IMR-90 (cell line): ENCODE measurements at regions not wholly inside any gene's neighbourhood (a gene's known extent, or its start where the extent isn't known, plus 50 kb on each side); places are given as distances from the start of the nearest gene placed in this dataset.

Experiments
- ATAC-seq: fragments of 200-7000 bp; cut with Tn5 transposase; 2 replicates; pipeline ENCODE4 v1.9.1; 2020; ENCODE audit warnings: low read depth, mild to moderate bottlenecking, moderate library complexity
- BruUV-seq: library from RNA; stranded (reverse); fragments of 400-500 nt; replicated peaks from 2 replicates; lab custom pipeline; 2021; lab: Mats Ljungman, UMichigan
- CTCF ChIA-PET: fragments of 300-600 bp; formaldehyde crosslinking; extraction: SDS; loops from one replicate; lab custom pipeline; 2021; ENCODE audit warnings: antibody characterized with exemption; lab: Yijun Ruan, JAX
- POLR2A ChIA-PET: fragments of 300-600 bp; sonication (Branson Sonifier 250); formaldehyde crosslinking; loops from one replicate; lab custom pipeline; 2022; ENCODE audit warnings: antibody characterized with exemption; ENCODE audit not compliant: unreplicated experiment; lab: Charles Lee
- DNase-seq: peaks from one replicate; pipeline ENCODE4 v3.0.0; 2013
- H2AFZ ChIP-seq: replicated peaks from 2 replicates; pipeline ENCODE3; 2013; ENCODE audit warnings: low read length, mild to moderate bottlenecking; ENCODE audit not compliant: poor library complexity
- H2AK5ac ChIP-seq: 2 replicates; pipeline ENCODE4 v1.6.1; 2013; ENCODE audit warnings: low read depth, low read length, inconsistent platforms
- H2AK9ac ChIP-seq: replicated peaks from 2 replicates; pipeline ENCODE3; 2013; ENCODE audit warnings: mild to moderate bottlenecking, low read depth, low read length, moderate library complexity; ENCODE audit not compliant: poor library complexity
- H2BK120ac ChIP-seq: 2 replicates; pipeline ENCODE4 v1.6.1; 2013; ENCODE audit warnings: low read depth, low read length, inconsistent platforms
- H2BK15ac ChIP-seq: 3 replicates; pipeline ENCODE4 v1.6.1; 2013; ENCODE audit warnings: low read depth, low read length, inconsistent platforms
- H2BK20ac ChIP-seq: 2 replicates; pipeline ENCODE4 v1.6.1; 2013; ENCODE audit warnings: low read depth, mild to moderate bottlenecking, inconsistent platforms, low read length, moderate library complexity
- H2BK5ac ChIP-seq: 2 replicates; pipeline ENCODE4 v1.6.1; 2013; ENCODE audit warnings: mild to moderate bottlenecking, low read depth, low read length, inconsistent platforms; ENCODE audit not compliant: poor library complexity, severe bottlenecking
- H3K14ac ChIP-seq: replicated peaks from 2 replicates; pipeline ENCODE4 v1.6.1; 2013; ENCODE audit warnings: low read depth, low read length, inconsistent platforms
- H3K18ac ChIP-seq: 2 replicates; pipeline ENCODE4 v1.6.1; 2013; ENCODE audit warnings: low read depth, low read length, control low read depth
- H3K23ac ChIP-seq: 2 replicates; pipeline ENCODE4 v1.6.1; 2013; ENCODE audit warnings: low read depth, low read length, inconsistent platforms
- H3K27ac ChIP-seq: 2 replicates; pipeline ENCODE4 v1.5.1; 2013; ENCODE audit warnings: mild to moderate bottlenecking, control low read depth, low read length; ENCODE audit not compliant: insufficient read depth
- H3K27me3 ChIP-seq: 2 replicates; pipeline ENCODE4 v1.6.1; 2013; ENCODE audit warnings: low read length; ENCODE audit not compliant: control insufficient read depth, insufficient read depth
- H3K36me3 ChIP-seq: 2 replicates; pipeline ENCODE4 v1.6.1; 2013; ENCODE audit warnings: low read length, mixed read lengths; ENCODE audit not compliant: control insufficient read depth, insufficient read depth
- H3K4ac ChIP-seq: 2 replicates; pipeline ENCODE4 v1.6.1; 2013; ENCODE audit warnings: low read depth, low read length, inconsistent platforms
- H3K4me1 ChIP-seq: 2 replicates; pipeline ENCODE4 v1.6.1; 2013; ENCODE audit warnings: low read length, mixed read lengths; ENCODE audit not compliant: control insufficient read depth, insufficient read depth
- H3K4me2 ChIP-seq: 2 replicates; pipeline ENCODE4 v1.6.1; 2013; ENCODE audit warnings: low read depth, mild to moderate bottlenecking, control low read depth, low read length, moderate library complexity
- H3K4me3 ChIP-seq: 2 replicates; pipeline ENCODE4 v1.5.1; 2013; ENCODE audit warnings: low read depth, mild to moderate bottlenecking, control low read depth, low read length, moderate library complexity; ENCODE audit not compliant: insufficient read depth
- H3K56ac ChIP-seq: 2 replicates; pipeline ENCODE4 v1.6.1; 2013; ENCODE audit warnings: low read length, inconsistent platforms; ENCODE audit not compliant: insufficient read depth; ENCODE audit errors: extremely low read depth
- H3K79me1 ChIP-seq, 2 experiments: 2 replicates each; pipeline ENCODE4 v1.6.1; 2013; ENCODE audit warnings: low read length in 2 of 2, inconsistent platforms in 1 of 2, low read depth in 1 of 2
- H3K9ac ChIP-seq: 2 replicates; pipeline ENCODE4 v1.6.1; 2013; ENCODE audit warnings: low read depth, low read length, control low read depth
- H3K9me1 ChIP-seq: 2 replicates; pipeline ENCODE4 v1.6.1; 2013; ENCODE audit warnings: low read length, inconsistent platforms; ENCODE audit not compliant: insufficient read depth
- H3K9me3 ChIP-seq: 2 replicates; pipeline ENCODE4 v1.6.1; 2013; ENCODE audit warnings: low read length; ENCODE audit not compliant: control insufficient read depth, insufficient read depth
- H4K20me1 ChIP-seq: 2 replicates; pipeline ENCODE4 v1.6.1; 2013; ENCODE audit warnings: low read length, inconsistent platforms; ENCODE audit not compliant: insufficient read depth
- H4K5ac ChIP-seq: 2 replicates; pipeline ENCODE4 v1.6.1; 2013; ENCODE audit warnings: mild to moderate bottlenecking, low read depth, low read length, control low read depth
- H4K8ac ChIP-seq, 2 experiments: 2 replicates each; pipeline ENCODE4 v1.6.1; 2013; ENCODE audit warnings: low read depth in 2 of 2, low read length in 2 of 2, control low read depth in 1 of 2, inconsistent platforms in 1 of 2
- H4K91ac ChIP-seq: 2 replicates; pipeline ENCODE4 v1.6.1; 2013; ENCODE audit warnings: low read depth, low read length, inconsistent platforms; ENCODE audit not compliant: insufficient read depth
- BHLHE40 ChIP-seq: fragments of 150-350 bp; IDR thresholded peaks from 2 replicates; pipeline ENCODE4 v1.6.1; 2016; ENCODE audit warnings: mild to moderate bottlenecking, low read depth, low read length
- CEBPB ChIP-seq: IDR thresholded peaks from 2 replicates; pipeline ENCODE4 v1.6.1; 2012; ENCODE audit warnings: low read depth, low read length, improper control_type of control experiment
- CTCF ChIP-seq: conservative IDR thresholded peaks from 2 replicates; pipeline ENCODE4 v1.5.1; 2012; ENCODE audit warnings: mild to moderate bottlenecking, low read depth, low read length, improper control_type of control experiment
- MAFK ChIP-seq: IDR thresholded peaks from 2 replicates; pipeline ENCODE4 v1.6.1; 2012; ENCODE audit warnings: low read depth, low read length, improper control_type of control experiment
- MAZ ChIP-seq: IDR thresholded peaks from 2 replicates; pipeline ENCODE4 v1.6.1; 2012; ENCODE audit warnings: low read depth, mild to moderate bottlenecking, low read length, improper control_type of control experiment, moderate library complexity, borderline replicate concordance
- POLR2A ChIP-seq: IDR thresholded peaks from 2 replicates; pipeline ENCODE4 v1.6.1; 2012; ENCODE audit warnings: mild to moderate bottlenecking, low read depth, low read length
- RAD21 ChIP-seq: IDR thresholded peaks from 2 replicates; pipeline ENCODE4 v1.6.1; 2012; ENCODE audit warnings: low read length, improper control_type of control experiment
- RCOR1 ChIP-seq: IDR thresholded peaks from 2 replicates; pipeline ENCODE4 v1.6.1; 2012; ENCODE audit warnings: mild to moderate bottlenecking, low read length, improper control_type of control experiment; ENCODE audit not compliant: insufficient replicate concordance
- RFX5 ChIP-seq: IDR thresholded peaks from 2 replicates; pipeline ENCODE4 v1.8.0; 2012; ENCODE audit warnings: low read depth, mild to moderate bottlenecking, low read length, moderate library complexity
- WGBS, 2 experiments: methylation state at CpG; one replicate each; pipeline versions ENCODE4 v1.1.5 to v1.1.7; 2013; ENCODE audit warnings: missing lambda C conversion rate in 2 of 2; ENCODE audit not compliant: insufficient read length in 1 of 2; ENCODE audit errors: extremely low coverage in 2 of 2; 5-methylcytosine and 5-hydroxymethylcytosine counted together
- dilution Hi-C: fragments of 300-500 bp; cut with HindIII; formaldehyde crosslinking; loops from one replicate; pipeline ENCODE4 v1.14.3; 2018; ENCODE audit warnings: low sequenced_read_pairs; ENCODE audit not compliant: unreplicated experiment
- in situ Hi-C: fragments of 300-500 bp; cut with MboI; formaldehyde crosslinking; loops from 3 replicates; pipeline ENCODE4 v1.14.3; 2019; ENCODE audit warnings: low sequenced_read_pairs, inconsistent platforms, mixed read lengths
- intact Hi-C: fragments of 100-400 bp; cut with micrococcal nuclease; formaldehyde crosslinking; loops from 2 replicates; pipeline ENCODE4 v1.10.0; 2022
- TF ChIP-seq, protein P1 (sequence below): fragments of 150-350 bp; IDR thresholded peaks from 2 replicates; pipeline ENCODE4 v1.6.1; 2017; ENCODE audit warnings: mild to moderate bottlenecking, antibody characterized with exemption, low read length, low read depth
- TF ChIP-seq, protein P2 (sequence below): fragments of 150-350 bp; IDR thresholded peaks from 2 replicates; pipeline ENCODE4 v1.6.1; 2016; ENCODE audit warnings: low read depth, mild to moderate bottlenecking, low read length, moderate library complexity, borderline replicate concordance

DNA sequence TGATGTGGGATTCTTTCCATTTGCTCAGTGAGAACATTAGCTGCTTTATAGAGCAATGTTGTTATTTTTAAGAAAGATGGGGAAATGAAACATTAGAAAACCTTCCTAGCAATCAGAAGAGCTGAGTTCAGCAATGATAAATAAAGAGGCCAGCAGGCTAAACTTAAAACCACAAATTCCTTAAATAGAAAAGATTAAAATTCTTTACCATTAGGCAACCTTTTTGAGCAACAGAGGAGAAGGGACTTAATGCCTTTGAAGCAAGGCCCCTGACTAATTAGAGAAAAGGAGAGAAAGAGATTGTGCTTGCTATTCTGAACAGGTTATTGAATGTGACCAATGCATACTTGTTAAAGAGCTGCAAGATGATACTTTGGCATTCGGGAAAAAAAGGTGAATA, 160.8 kb upstream of the LMO3 start:
- TF ChIP-seq BHLHE40 (no peak), MAZ (no peak), MAFK (no peak), RAD21 (no peak), RFX5 (no peak), CEBPB (no peak), CTCF (no peak), POLR2A (no peak), RCOR1 (no peak)
- TF ChIP-seq, protein P1, sequence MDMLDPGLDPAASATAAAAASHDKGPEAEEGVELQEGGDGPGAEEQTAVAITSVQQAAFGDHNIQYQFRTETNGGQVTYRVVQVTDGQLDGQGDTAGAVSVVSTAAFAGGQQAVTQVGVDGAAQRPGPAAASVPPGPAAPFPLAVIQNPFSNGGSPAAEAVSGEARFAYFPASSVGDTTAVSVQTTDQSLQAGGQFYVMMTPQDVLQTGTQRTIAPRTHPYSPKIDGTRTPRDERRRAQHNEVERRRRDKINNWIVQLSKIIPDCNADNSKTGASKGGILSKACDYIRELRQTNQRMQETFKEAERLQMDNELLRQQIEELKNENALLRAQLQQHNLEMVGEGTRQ, result no peak
- TF ChIP-seq, protein P2, sequence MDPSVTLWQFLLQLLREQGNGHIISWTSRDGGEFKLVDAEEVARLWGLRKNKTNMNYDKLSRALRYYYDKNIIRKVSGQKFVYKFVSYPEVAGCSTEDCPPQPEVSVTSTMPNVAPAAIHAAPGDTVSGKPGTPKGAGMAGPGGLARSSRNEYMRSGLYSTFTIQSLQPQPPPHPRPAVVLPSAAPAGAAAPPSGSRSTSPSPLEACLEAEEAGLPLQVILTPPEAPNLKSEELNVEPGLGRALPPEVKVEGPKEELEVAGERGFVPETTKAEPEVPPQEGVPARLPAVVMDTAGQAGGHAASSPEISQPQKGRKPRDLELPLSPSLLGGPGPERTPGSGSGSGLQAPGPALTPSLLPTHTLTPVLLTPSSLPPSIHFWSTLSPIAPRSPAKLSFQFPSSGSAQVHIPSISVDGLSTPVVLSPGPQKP, result no peak
- Histone ChIP-seq H3K56ac (no peak overlapping the region), H4K91ac (no peak overlapping the region), H3K4me2 (no peak overlapping the region), H3K4me1 (no peaks in the 10 kb centered on the region), H3K27me3 (no peaks in the 10 kb centered on the region), H2BK5ac (no peak overlapping the region), H2BK120ac (no peak overlapping the region), H3K9me3 (no peaks in the 10 kb centered on the region; the same call in 1 of the 2 replicates), H4K5ac (no peak overlapping the region), H3K18ac (no peak overlapping the region), H3K79me1 (no peaks in the 10 kb centered on the region), H3K9ac (no peak overlapping the region), H4K20me1 (no peaks in the 10 kb centered on the region), H3K4me3 (no peak overlapping the region), H2AK5ac (no peak overlapping the region), H3K23ac (no peak overlapping the region), H3K36me3 (no peaks in the 10 kb centered on the region), H3K4ac (no peak overlapping the region), H3K9me1 (no peaks in the 10 kb centered on the region), H3K27ac (no peak overlapping the region), H2BK20ac (no peak overlapping the region), H4K8ac (no peak overlapping the region), H2AK9ac (no peak overlapping the region), H3K14ac (no peak overlapping the region), H2BK15ac (no peak overlapping the region), H2AFZ (no peak overlapping the region)
- no peak for DNase-seq
- dilution Hi-C loops, result no loop called here
- intact Hi-C loops, result no loop called here
- in situ Hi-C loops, result no loop called here
- ChIA-PET POLR2A (no interaction called here), CTCF (no interaction called here)
- no peak for ATAC-seq
- no CpG with 5 or more reads among the region's 1 CpG for WGBS, 2 experiments
- no TSS peak for BruUV-seq
